ENCODE measurements at regions not wholly inside any gene's neighbourhood (a gene's known extent, or its start where the extent isn't known, plus 50 kb on each side); places are given as distances from the start of the nearest gene placed in this dataset.

GRCh38 chr6:74597840-74598239 is 608.0 kb downstream of the COL12A1 start:
- H2AFZ ChIP-seq = no peak overlapping the region
- no peak overlapping the region for H3K4me3 ChIP-seq
- ATAC-seq (no peak), DNase-seq (ENCODE audit: low spot score) (no peak)
- H3K27me3 Mint-ChIP-seq (ENCODE audit: insufficient read depth, low read depth, poor library complexity) = peaks cover 2% of the 10 kb centered on the region
- TF ChIP-seq CTCF (conservative IDR thresholded peaks at IDR 0.05; ENCODE audit: low read depth in 2 of 2) = no peak
- no peak for TF ChIP-seq STAT1 (IDR thresholded peaks at IDR 0.05; ENCODE audit: unreplicated experiment)
- TF ChIP-seq POLR2AphosphoS5 (IDR thresholded peaks at IDR 0.05; ENCODE audit: low read depth) = no peak
- no peak for TF ChIP-seq EZH2 (IDR thresholded peaks at IDR 0.05; ENCODE audit: low read depth, unreplicated experiment)
- TF ChIP-seq NANOG (IDR thresholded peaks at IDR 0.05; ENCODE audit: borderline replicate concordance) = no peak
- no peak for TF ChIP-seq ZNF462 (CRISPR knock-in tag; IDR thresholded peaks at IDR 0.05)
- TF ChIP-seq EZH2phosphoT487 (IDR thresholded peaks at IDR 0.05; ENCODE audit: unreplicated experiment) = no peak
- no peak for TF ChIP-seq REST (IDR thresholded peaks at IDR 0.05; ENCODE audit: unreplicated experiment)
- no peak for TF ChIP-seq CREB1 (CRISPR knock-in tag; IDR thresholded peaks at IDR 0.05; ENCODE audit: low read depth)
- no peak for TF ChIP-seq ZNF114 (CRISPR knock-in tag; IDR thresholded peaks at IDR 0.05)
- TF ChIP-seq JUNB (IDR thresholded peaks at IDR 0.05; ENCODE audit: unreplicated experiment) = no peak
- TF ChIP-seq ZNF331 (CRISPR knock-in tag; IDR thresholded peaks at IDR 0.05; ENCODE audit: low read depth) = no peak
- TF ChIP-seq ETS1 (IDR thresholded peaks at IDR 0.05) = no peak
- H3K27ac Mint-ChIP-seq = no peak overlapping the region
- no peak overlapping the region for H3K4me3 Mint-ChIP-seq
- H3F3A ChIP-seq (replicated peaks; ENCODE audit: low read depth) = no peaks in the 10 kb centered on the region
- no peaks in the 10 kb centered on the region for H4K20me1 ChIP-seq (replicated peaks; ENCODE audit: insufficient read depth)
- H3K36me3 Mint-ChIP-seq (ENCODE audit: low read depth) = no peaks in the 10 kb centered on the region
- no peaks in the 10 kb centered on the region for H3K9me3 Mint-ChIP-seq
- no peaks in the 10 kb centered on the region for H3K27me3 ChIP-seq (ENCODE audit: insufficient read depth)
- no peak overlapping the region for H3K27ac ChIP-seq (ENCODE audit: low read depth)
- H3K79me2 ChIP-seq (replicated peaks; ENCODE audit: insufficient read depth) = no peaks in the 10 kb centered on the region
- no peaks in the 10 kb centered on the region for H3K4me1 ChIP-seq (ENCODE audit: insufficient read depth)
- no peaks in the 10 kb centered on the region for H3K4me1 Mint-ChIP-seq
- no peak overlapping the region for H3K4me2 ChIP-seq
- H3K36me3 ChIP-seq (ENCODE audit: insufficient read depth) = no peaks in the 10 kb centered on the region
- no peaks in the 10 kb centered on the region for H3K9me2 ChIP-seq (ENCODE audit: insufficient read depth)

All from GM23338 (cell line).